Muscle of leg (tissue), 3 donors: ENCODE measurements at regions not wholly inside any gene's neighbourhood (a gene's known extent, or its start where the extent isn't known, plus 50 kb on each side); places are given as distances from the start of the nearest gene placed in this dataset.
"Not testable (repeated sequence)": the region's sequence is repeated elsewhere in the genome, so short reads cannot be mapped to it uniquely, and the experiment has no call there.

ENCODE experiments used
- DNase-seq: peaks from one replicate; pipeline ENCODE4 v3.0.0; 2013
- H3K27ac ChIP-seq: one replicate; pipeline ENCODE4 v1.5.1; 2013; ENCODE audit warnings: mild to moderate bottlenecking, low read length, control low read depth
- H3K27me3 ChIP-seq: one replicate; pipeline ENCODE4 v1.6.1; 2013; ENCODE audit warnings: low read length; ENCODE audit not compliant: control insufficient read depth, insufficient read depth
- H3K36me3 ChIP-seq: one replicate; pipeline ENCODE4 v1.6.1; 2013; ENCODE audit warnings: low read length; ENCODE audit not compliant: control insufficient read depth, insufficient read depth
- H3K4me1 ChIP-seq: one replicate; pipeline ENCODE4 v1.6.1; 2013; ENCODE audit warnings: low read length; ENCODE audit not compliant: control insufficient read depth, insufficient read depth
- H3K4me3 ChIP-seq: one replicate; pipeline ENCODE4 v1.5.1; 2013; ENCODE audit warnings: low read length, control low read depth
- H3K9me3 ChIP-seq: replicated peaks from 2 replicates; pipeline ENCODE4 v1.6.1; 2013; ENCODE audit warnings: low read depth, low read length; ENCODE audit not compliant: control insufficient read depth
- WGBS: methylation state at CpG from one replicate; pipeline ENCODE4 v1.1.5; 2013; ENCODE audit warnings: missing lambda C conversion rate; ENCODE audit not compliant: insufficient coverage; 5-methylcytosine and 5-hydroxymethylcytosine counted together

DNA sequence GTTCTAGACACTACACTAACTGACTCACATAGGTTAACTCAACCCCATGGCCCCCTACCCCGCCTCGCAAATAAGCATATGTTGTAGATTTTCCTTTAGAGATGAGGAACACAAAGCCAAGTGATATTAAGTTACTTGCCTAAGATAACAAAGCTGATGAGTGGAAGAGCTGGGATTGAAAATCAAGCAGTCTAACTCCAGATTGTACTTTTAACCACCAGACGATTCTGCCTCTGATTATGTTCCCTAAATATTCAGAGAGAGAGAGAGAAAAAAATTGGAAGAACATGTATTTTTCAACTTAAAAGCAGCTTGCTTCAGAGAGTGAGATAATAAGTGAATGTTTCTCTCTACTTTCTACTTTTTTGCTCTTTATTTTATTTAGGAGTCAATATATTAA, 66.9 kb upstream of the THBS1 start:
- no peak overlapping the region for H3K27ac ChIP-seq
- H3K27me3 ChIP-seq: no peaks in the 10 kb centered on the region
- no peaks in the 10 kb centered on the region for H3K36me3 ChIP-seq
- H3K4me3 ChIP-seq: no peak overlapping the region
- DNase-seq: peak; percentile 49
- no peaks in the 10 kb centered on the region for H3K9me3 ChIP-seq
- peaks cover 30% of the 10 kb centered on the region for H3K4me1 ChIP-seq
- WGBS: no CpG with 5 or more reads among the region's 3 CpGs

DNA sequence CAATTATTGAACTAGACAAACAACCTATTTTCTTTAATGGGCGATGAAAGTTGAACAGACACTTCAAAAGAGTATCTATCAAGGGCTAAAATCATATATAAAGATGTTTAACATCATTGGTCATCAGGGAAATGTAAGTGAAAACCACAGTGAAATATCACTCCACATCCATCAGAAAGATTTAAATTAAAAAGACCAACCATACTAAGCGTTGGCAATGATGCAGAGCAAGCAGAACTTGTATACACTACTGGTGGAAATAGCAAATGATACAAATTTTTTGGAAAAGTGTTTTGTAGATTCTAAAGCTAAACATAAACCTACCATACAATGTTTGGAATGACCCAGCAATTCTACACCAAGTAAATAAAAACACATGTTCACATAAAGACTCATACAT, 65.9 kb upstream of the THBS1 start:
- no peak for DNase-seq
- Histone ChIP-seq H3K27ac (no peak overlapping the region), H3K27me3 (no peaks in the 10 kb centered on the region), H3K9me3 (no peaks in the 10 kb centered on the region), H3K4me1 (peaks cover 26% of the 10 kb centered on the region), H3K4me3 (no peak overlapping the region), H3K36me3 (no peaks in the 10 kb centered on the region)
- WGBS: no CpG with 5 or more reads among the region's 2 CpGs

DNA sequence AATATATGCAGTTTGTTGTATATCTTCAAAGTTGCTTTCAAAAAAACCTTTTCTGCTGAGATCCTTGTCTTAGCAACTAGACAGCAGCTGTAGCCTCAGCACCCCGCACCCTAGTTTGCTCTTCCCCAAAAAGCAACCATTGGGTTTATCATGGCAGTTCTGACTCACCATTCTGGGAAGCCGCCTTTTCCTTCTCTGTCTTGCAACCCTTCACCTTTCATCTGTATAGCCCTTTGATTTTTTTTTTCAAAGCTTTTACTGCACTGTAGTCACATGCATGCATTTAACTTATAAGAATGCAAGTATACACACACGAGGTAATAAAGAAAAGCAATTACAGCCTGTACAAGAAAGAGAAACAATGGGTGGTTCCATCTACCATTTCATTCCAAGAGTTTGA, 65.1 kb upstream of the THBS1 start:
- Histone ChIP-seq H3K4me1 (peaks cover 21% of the 10 kb centered on the region), H3K36me3 (no peaks in the 10 kb centered on the region), H3K9me3 (no peaks in the 10 kb centered on the region), H3K27me3 (no peaks in the 10 kb centered on the region), H3K27ac (no peak overlapping the region), H3K4me3 (no peak overlapping the region)
- no peak for DNase-seq
- WGBS: 94% methylated on average over 2 of the region's 3 CpGs

DNA sequence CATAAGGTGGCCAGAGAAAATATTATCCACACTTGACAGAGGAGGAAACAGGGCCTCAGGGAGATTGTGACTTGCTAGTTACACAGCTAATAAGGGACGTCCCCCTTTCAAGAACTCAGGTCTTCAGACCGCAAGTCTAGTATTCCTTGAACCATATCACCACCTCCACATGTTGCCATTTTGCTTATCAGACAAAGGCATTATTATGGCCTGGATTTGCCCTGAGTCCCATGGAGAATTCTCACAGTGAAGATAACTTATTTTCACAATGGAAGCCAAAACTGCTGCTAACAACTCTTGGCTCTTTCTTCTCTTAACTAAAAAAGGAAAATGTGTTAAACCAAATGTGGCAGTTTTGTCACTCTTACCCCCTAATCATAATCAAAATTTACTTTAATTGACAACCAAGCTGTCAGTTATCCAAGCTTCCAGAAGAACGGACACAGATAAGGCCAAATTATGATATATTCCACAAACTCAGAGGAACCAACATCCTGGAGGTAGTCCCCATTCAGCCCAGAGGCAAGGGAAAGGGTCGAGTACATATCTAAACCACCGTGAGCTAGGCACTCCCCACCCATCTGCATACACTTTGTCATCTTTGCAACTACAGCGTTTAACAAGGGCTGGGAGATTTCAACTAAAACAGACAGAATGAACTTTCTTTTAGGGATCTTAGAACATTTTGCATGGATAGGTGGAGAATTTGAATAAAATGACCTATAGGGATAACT, 63.6 kb upstream of the THBS1 start:
- Histone ChIP-seq H3K27ac (no peak overlapping the region), H3K27me3 (no peaks in the 10 kb centered on the region), H3K9me3 (no peaks in the 10 kb centered on the region), H3K4me1 (peaks cover 8% of the 10 kb centered on the region), H3K4me3 (no peak overlapping the region), H3K36me3 (no peaks in the 10 kb centered on the region)
- no peak for DNase-seq
- WGBS: 73% methylated on average over 2 of the region's 6 CpGs

DNA sequence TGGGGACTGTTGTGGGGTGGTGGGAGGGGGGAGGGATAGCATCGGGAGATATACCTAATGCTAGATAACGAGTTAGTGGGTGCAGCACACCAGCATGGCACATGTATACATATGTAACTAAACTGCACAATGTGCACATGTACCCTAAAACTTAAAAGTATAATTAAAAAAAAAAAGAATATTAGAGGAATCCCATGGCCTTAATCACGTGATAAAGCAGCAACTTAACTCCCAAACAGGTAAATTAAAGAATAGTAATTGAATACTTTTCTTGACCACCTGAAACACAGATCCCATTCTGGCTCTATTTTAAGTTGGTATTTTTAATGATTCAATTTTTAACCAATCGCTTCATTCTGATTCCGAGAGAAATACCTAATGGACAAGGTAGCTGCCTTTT, 56.9 kb upstream of the THBS1 start:
- not testable (repeated sequence) for H3K4me3 ChIP-seq, H3K36me3 ChIP-seq
- 100% methylated on average over 2 of the region's 5 CpGs for WGBS

DNA sequence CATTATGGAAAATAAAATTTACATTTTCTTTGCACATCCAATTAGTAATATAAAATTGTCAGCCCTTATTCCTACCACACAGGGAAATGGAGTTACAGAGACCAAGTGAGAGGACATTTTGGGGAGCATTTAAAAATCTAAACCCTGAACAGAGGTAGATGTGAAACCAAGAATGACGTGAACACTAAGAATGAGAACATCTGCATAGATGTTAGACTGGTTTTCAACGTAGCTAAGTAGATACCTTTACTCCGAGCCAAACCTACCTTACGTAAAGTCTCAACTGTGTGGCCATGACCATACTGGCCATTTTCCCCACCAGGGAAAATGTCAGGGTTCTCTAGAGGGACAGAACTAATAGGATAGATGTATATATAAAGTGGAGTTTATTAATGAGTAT, 51.4 kb upstream of the THBS1 start:
- DNase-seq: no peak
- no peak overlapping the region for H3K4me3 ChIP-seq
- H3K9me3 ChIP-seq: no peaks in the 10 kb centered on the region
- H3K36me3 ChIP-seq: no peaks in the 10 kb centered on the region
- no peaks in the 10 kb centered on the region for H3K4me1 ChIP-seq
- H3K27ac ChIP-seq: no peak overlapping the region
- WGBS: 100% methylated on average over 2 of the region's 4 CpGs
- no peaks in the 10 kb centered on the region for H3K27me3 ChIP-seq

More for the DNA sequence above, 56.9 kb upstream of the THBS1 start:
- not testable (repeated sequence) for H3K4me1 ChIP-seq, H3K9me3 ChIP-seq, H3K27me3 ChIP-seq, H3K27ac ChIP-seq, DNase-seq

DNA sequence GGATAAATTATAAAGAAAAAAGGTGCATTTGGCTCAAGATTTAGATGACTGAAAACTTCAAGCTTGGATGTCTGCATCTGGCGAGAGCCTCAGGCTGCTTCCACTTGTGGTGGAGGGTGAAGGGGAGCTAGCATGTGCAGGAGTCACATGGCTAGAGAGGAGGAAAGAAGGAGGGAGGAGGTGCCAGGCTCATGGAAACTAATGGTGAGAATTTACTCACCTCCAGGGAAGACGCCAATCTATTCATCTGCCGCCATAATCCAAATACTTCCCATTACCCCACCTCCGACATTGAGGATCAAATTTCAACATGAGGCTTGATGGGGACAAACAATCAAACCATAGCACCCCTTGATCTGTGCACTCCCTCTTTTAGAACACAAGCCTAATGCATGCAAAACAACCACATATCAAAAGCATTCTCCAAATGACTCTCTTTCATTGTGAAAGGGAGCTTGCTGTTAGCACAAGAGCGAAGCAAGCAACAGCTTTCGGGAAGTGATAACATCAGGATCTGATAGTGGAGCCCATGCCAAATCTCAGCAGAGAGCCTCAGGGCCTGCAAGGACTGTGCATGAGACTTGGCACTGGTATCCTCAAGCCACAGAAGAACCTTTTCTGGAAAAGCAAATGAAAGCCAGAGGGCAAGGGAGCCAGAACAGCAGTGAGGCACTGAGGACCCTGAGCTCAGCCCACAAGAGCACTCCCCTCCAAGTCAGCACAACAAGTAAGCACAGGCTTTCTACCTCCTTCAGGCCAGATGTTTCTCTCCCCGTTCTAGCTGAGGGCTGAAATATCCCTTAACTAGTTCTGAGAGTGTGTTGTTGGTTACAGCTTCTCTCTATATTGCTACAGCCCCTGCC, 50.2 kb upstream of the THBS1 start:
- H3K36me3 ChIP-seq: no peaks in the 10 kb centered on the region
- H3K4me1 ChIP-seq: no peaks in the 10 kb centered on the region
- DNase-seq: peak; percentile 60
- H3K9me3 ChIP-seq: no peaks in the 10 kb centered on the region
- 60% methylated on average over 4 of the region's 7 CpGs for WGBS
- no peak overlapping the region for H3K4me3 ChIP-seq
- no peaks in the 10 kb centered on the region for H3K27me3 ChIP-seq
- no peak overlapping the region for H3K27ac ChIP-seq
